Chondrocyte (in vitro differentiated cells): ENCODE measurements at regions not wholly inside any gene's neighbourhood (a gene's known extent, or its start where the extent isn't known, plus 50 kb on each side); places are given as distances from the start of the nearest gene placed in this dataset.

Experiments used
- DNase-seq: peaks from one replicate; pipeline ENCODE4 v3.0.0; 2021; ENCODE audit warnings: mixed read lengths, low spot score
- H3K27ac Mint-ChIP-seq: one replicate; pipeline ENCODE4 v1.8.0; 2021; ENCODE audit warnings: mild to moderate bottlenecking, moderate library complexity, mixed read lengths; ENCODE audit not compliant: unreplicated experiment
- H3K27me3 Mint-ChIP-seq: 2 replicates; pipeline ENCODE4 v1.8.0; 2021; ENCODE audit warnings: low read depth, mixed read lengths
- H3K36me3 Mint-ChIP-seq: 2 replicates; pipeline ENCODE4 v1.8.0; 2021; ENCODE audit warnings: low read depth, mixed read lengths
- H3K4me1 Mint-ChIP-seq: 2 replicates; pipeline ENCODE4 v1.8.0; 2021; ENCODE audit warnings: low read depth, mild to moderate bottlenecking, mixed read lengths
- H3K4me3 Mint-ChIP-seq: one replicate; pipeline ENCODE4 v1.8.0; 2021; ENCODE audit warnings: mild to moderate bottlenecking, moderate library complexity, mixed read lengths; ENCODE audit not compliant: unreplicated experiment
- H3K9me3 Mint-ChIP-seq: 2 replicates; pipeline ENCODE4 v1.8.0; 2021; ENCODE audit warnings: low read depth, mixed read lengths
- CTCF ChIP-seq: fragments of 200-600 bp; sonication (generic); IDR thresholded peaks from 2 replicates; pipeline ENCODE4 v1.5.0; 2021; ENCODE audit warnings: antibody characterized with exemption, mild to moderate bottlenecking, moderate library complexity

DNA sequence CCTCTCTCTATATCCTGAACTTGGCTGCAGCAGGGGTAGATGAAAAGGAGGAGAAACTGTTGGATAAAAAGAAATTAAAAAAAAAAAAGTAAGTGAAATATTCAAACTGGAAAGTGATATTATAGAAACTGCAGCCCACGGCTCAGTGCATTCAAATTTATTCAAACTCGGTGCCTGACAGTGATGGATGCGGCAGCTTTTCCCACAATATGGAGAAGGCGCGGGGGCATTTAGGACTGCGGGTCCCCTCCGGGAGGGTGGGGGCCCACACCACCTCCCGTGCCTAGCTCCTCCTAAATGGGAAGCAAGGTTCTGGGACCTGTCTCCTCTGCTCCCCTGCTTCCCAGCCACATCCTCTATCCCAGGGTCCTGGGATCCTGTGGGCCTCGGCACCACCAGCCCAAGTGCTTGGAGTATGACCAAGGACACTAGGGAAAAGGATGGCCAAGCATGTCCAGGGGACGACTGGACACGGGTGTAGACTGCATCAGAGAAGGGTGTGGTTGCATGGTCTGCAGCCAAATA, 82.4 kb downstream of the HIF1AN start:
- no peak for TF ChIP-seq CTCF
- no peak overlapping the region for H3K4me3 Mint-ChIP-seq
- no peaks in the 10 kb centered on the region for H3K4me1 Mint-ChIP-seq
- H3K9me3 Mint-ChIP-seq, result peaks cover 9% of the 10 kb centered on the region
- H3K27ac Mint-ChIP-seq, result no peak overlapping the region
- peaks cover 62% of the 10 kb centered on the region for H3K27me3 Mint-ChIP-seq
- DNase-seq, result no peak
- peaks cover 2% of the 10 kb centered on the region for H3K36me3 Mint-ChIP-seq

- Mint-ChIP-seq H3K27me3 (peaks cover 60% of the 10 kb centered on the region), H3K27ac (no peak overlapping the region), H3K9me3 (peaks cover 3% of the 10 kb centered on the region), H3K36me3 (no peaks in the 10 kb centered on the region), H3K4me1 (no peaks in the 10 kb centered on the region), H3K4me3 (no peak overlapping the region)
- no peak for DNase-seq
- no peak for TF ChIP-seq CTCF
Observed at GRCh38 chr10:100618632-100619255, 83.0 kb downstream of the HIF1AN start.

DNA sequence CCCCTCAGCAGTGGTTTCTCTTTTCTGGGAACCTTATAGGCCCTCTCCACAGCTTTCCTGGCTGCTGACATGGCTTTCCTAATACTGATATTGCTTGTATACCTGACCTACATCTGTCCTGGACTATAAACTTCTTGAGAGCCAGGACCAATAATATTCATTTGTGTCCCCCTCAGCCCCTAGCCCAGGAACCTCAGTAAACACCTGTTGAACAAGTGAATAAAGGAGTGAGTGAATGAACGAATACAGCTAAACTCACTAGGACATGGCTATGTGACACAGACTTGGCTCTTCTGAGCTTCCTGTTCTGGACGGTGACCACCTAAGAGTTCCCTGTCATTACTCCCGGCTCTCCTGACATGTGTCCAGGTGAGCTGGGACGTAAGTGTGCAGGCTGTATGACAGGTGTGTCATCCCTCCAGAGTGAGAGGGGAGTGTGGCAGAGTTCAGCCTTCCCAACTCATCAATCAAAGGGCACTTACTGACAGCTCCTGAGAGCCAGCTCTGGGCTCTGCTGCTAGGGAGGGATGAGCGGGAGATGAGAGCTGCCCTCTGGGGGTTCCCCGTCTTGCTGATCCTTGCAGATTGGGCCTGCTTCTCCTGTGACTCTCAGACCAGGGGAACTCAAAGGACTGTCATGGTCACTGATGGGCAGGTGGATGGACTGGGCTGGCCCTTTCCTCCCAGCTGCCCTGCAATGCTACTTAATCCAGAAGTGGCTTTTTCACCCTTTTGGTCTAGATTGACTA, 84.5 kb downstream of the HIF1AN start:
- Mint-ChIP-seq H3K4me1 (no peaks in the 10 kb centered on the region), H3K4me3 (no peak overlapping the region), H3K27ac (no peak overlapping the region), H3K36me3 (no peaks in the 10 kb centered on the region), H3K9me3 (no peaks in the 10 kb centered on the region), H3K27me3 (peaks cover 60% of the 10 kb centered on the region)
- TF ChIP-seq CTCF, result no peak
- no peak for DNase-seq

DNA sequence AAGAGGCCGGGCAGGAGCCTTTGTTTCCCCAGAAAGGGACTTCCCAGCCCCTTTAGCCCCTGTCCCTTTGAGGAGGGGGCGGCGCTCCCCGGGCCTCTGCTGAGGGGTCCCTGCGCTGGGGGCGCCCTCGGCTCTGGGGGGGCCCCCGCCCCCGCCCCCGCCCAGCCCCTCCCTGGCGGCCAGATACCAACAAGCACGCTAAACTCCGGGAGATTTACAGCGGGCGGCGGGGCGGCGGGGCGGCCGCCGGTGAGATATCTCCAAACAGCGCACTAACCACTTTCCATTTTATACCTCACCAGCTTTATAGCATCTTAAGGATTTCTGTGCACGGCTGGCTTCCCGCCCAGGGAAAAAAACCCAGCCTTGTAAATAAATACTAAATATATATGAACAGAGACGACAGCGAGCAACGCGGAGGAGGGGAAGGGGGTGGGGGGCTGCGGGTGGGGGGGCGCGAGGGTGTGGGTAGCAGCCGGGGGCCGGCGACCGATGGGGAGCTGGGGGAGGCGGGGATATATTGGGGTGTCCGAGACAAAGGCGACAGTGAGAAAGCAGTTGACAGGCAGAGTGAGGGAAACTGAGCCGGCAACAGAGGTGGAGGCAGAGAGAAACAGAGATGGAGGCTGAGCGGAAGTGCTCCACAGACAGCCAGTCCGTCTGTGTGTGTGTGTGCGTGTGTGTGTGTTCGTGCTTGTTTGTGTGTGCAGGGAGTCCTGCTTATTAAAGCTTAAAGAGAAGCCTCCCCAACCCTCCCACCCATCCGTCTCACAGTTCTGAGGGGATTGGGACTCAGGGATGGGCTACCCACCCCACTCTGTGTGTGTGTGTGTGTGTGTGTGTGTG, 85.8 kb downstream of the HIF1AN start:
- H3K27ac Mint-ChIP-seq, result no peak overlapping the region
- no peaks in the 10 kb centered on the region for H3K36me3 Mint-ChIP-seq
- H3K4me1 Mint-ChIP-seq, result no peaks in the 10 kb centered on the region
- H3K9me3 Mint-ChIP-seq, result no peaks in the 10 kb centered on the region
- no peak for DNase-seq
- peaks cover 62% of the 10 kb centered on the region for H3K27me3 Mint-ChIP-seq
- TF ChIP-seq CTCF, result no peak
- no peak overlapping the region for H3K4me3 Mint-ChIP-seq

DNA sequence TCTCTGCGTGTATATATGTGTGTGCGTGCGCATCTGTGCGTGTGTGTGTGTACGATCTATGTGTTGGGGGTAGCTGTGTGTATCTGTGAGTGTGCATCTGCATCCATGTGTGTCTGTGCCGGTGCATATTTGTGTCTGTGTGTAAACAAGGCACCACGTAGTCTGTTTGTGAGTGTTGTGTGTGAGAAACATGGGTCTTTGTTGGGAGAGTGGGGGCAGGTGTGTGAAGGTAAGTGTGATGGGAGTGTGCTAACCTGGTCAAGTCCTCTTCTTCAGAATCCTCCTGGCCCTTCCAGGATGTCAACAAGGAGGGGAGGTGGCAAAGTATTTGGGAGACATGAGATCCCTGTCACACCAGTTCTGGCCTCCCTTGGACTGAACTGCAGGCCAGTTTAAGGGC, 87.2 kb downstream of the HIF1AN start:
- Mint-ChIP-seq H3K4me1 (no peaks in the 10 kb centered on the region), H3K9me3 (no peaks in the 10 kb centered on the region), H3K4me3 (no peak overlapping the region), H3K27me3 (peaks cover 58% of the 10 kb centered on the region), H3K36me3 (no peaks in the 10 kb centered on the region), H3K27ac (no peak overlapping the region)
- no peak for DNase-seq
- no peak for TF ChIP-seq CTCF
